NCI-H345 (cell line): ENCODE measurements at regions not wholly inside any gene's neighbourhood (a gene's known extent, or its start where the extent isn't known, plus 50 kb on each side); places are given as distances from the start of the nearest gene placed in this dataset.

Experiments
- DNase-seq: peaks from one replicate; lab custom pipeline; 2025; lab: John Stamatoyannopoulos, UW

DNA sequence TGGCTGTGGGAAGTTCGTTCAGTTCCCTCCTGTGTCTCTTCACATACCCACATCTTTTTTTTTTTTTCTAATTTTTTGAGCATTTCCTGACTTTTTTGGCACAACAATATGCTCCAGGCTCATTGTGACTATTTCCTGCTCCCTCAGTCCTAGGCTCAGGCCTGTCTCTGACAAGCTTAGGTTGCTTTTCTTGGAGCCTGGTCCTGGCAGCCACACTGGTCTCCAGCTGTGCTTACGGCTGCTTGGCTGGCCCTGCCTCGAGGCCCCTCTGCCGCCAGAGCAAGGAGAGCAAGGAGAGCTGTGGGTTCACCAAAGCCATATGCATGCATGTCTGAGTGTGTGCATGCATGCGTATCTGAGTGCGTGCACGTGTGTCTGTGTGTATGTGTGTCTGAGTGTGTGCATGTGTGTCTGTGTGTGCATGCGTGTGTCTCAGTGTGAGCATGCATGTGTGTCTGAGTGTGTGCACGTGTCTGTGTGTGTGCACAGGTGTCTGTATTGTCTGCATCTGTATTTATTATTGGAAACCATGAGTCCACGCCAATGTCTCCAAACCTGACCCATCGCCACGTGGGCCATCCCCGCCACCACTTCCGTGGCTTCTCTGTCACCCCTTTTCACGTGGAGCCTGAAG is 766.1 kb upstream of the SALL3 start:
- DNase-seq = no peak

DNA sequence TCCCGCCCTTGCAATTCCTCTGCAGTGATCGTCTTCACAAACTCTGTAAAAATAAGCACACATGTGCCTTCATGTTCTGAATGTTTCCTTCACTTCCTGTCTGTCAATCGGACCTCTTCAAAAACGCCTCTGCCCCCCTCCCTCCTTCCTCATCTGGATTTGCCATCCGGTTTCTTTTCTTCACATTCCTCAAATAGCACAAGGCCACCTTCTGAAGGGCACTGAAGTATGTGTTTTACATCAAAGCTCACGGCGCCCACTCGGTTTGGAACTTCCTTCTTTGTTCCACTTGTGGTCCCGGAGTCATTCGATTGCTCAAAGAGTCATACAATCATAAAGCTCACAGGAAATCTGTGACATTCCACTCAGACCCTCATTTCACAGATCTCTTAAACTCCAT is 758.1 kb upstream of the SALL3 start:
- DNase-seq = no peak

DNA sequence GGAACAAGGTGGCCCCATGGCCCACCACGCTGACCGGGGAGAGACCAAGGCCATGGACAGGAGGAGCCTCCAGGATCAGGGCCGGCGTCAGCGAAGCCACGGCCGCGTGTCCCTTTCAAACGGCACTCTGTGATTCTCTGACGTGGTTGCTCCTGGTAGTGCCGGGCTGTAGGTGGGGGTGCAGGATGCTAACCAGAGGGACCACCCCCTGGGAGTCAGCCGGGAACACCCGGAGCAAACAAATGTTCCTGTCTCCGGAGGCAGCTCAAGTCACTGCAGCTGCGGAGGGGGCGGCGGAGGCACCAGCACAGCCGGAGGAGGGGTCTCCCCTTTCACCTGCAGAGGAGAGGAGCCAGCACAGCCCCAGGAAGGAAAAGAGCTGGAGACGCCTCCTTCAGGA is 750.6 kb upstream of the SALL3 start:
- no peak for DNase-seq

DNA sequence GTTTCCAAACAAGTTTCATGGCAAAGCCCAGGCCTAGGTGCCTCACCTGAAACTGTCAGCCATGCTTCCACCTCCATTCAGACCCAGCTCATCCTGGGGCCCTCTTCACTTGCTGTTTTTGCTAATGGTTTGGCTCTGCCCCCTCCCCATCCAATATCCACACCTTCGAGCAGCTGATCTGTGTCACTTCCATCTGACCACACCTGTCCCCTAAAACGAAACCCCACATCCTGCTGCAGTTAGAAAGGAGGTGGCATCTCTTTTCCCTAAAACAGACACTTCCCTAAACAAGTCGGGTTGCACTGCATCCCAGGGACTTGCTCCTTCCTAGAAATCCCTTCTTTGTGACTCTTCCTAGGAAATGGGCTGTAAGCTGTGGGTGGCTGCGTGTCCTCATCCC is 748.7 kb upstream of the SALL3 start:
- DNase-seq = no peak

DNA sequence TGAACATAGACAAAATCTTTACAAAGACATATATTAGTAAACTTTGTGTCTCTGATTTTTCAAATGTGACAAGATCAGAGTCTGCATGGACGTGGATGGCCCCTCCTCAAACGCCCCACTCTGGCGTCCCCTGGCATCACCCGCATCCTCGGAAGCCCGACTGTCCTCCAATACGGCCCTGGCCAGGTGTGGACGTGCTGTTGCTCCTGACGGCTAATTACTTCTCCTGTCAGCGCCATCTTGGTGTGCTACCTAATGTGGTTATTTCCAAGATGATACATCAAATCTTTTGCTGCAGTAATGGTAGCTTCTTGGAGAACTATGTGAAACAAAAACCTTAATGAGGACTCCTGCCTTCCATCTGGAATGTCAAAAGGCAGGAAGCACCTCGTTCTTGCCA is 747.4 kb upstream of the SALL3 start:
- no peak for DNase-seq

DNA sequence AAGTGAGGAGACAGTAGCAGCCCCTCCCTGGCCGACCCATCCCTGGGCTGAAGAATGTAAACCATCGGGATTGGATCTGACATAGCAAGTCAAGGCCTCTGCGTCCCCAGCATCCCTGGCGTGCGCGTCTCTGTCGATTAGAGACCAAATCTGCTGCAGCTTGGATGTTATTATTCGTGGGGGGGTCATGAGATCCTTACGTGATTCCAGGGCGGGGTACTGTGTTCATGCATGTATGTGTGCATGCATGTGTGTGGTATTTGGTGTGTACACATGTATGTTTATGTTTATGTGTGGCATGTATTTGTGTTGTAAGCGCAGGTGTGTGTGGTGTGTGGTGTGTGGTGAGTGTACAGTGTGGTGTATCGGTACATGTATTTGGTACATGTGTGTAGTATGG is 741.8 kb upstream of the SALL3 start:
- DNase-seq = no peak

DNA sequence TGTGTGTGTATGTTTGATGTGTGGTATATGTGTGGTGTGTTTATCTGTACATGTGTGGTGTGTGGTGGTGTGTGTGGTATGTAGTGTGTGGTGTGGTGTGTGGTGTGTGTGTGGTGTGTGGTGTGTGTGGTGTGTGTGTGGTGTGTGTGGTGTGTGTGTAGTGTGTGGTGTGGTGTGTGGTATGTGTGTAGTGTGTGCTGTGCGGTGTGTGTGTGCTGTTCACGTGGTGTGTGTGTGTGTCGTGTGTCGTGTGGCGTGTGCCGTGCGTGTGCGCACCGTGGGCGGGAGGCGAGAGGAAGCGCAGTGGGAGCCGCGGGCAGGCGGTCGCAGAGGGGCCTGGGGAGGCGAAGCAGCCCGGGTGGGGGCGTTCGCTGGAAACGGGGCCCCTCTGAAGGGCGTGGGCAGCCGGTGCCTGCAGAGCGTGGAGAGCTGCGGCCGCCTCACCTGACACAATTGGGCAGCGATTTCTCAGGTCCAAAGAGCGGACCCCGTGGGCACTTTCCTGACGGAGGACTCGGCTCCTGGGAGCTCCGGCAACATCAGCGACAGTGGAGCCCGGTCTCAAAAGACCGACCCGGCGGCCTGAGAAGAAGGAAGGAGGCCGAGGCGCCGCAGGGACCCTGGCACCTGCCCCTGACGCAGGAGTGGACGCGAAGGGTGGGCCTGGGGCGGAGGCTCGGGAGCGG is 741.1 kb upstream of the SALL3 start:
- no peak for DNase-seq

DNA sequence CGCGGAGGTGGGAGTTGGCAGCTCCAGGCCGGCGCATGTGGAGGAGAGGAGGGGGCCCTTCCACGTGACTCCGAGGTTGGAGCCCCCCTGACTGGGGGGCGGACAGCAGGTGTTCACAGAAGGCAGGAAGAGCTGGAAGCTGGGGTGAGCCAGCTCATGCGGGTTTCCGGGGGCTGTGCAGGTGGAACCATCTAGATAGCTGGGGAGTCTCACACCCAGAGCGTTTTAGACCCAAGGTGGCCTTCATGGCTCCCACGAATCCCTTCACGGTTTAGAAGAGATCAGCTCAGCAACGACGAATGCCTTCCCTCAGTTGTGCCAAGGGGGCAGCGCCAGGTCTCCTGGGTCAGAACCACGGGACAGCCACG is 740.5 kb upstream of the SALL3 start:
- peak; percentile 15 for DNase-seq

DNA sequence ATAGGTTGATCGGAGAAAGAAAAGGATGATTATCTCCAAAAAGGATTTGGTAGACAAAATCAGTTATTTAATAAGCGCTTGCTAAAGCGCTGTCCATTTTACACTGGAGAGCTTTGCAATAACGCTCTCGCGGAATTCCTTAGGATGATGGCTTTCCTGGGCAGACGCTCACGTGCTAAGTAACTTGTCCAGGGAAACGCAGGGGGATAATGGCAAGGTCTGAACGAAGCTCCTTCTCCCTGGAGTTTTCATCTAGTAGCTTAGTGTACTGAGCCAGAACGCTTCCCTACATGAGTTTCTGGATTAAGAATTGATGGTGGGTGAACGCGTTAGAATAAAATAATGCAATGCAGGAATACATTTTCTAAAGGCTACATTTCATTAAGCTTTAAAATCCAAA is 739.5 kb upstream of the SALL3 start:
- no peak for DNase-seq

DNA sequence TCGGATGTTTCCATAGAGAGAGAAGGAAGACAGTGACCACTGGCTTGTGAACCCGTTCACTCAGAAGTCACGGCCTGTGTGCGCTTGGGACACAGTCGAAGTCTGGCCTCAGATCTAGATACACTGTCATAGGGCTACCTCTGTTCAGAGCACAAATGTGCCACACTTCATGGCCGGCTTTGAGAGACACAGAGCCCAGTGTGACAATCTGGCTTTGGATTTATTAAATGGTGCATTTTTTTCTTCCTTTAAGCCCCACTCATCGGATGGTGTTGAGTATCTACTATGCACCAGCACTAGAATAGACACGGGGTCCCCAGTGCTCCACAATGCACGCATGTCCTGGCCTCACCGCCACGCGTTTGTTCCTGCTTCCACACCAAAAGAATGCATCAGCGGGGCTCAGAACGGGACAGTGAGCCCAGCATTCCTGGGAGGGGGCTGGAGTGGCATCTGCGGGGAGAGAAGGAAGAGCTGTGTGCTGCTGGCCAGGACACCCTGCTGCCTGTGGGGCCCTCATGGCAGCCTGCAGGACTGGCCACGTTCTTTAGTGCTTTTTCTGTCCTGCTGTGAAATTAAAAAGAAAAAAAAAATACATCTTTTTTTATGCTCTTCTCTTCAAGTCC is 738.9 kb upstream of the SALL3 start:
- no peak for DNase-seq

DNA sequence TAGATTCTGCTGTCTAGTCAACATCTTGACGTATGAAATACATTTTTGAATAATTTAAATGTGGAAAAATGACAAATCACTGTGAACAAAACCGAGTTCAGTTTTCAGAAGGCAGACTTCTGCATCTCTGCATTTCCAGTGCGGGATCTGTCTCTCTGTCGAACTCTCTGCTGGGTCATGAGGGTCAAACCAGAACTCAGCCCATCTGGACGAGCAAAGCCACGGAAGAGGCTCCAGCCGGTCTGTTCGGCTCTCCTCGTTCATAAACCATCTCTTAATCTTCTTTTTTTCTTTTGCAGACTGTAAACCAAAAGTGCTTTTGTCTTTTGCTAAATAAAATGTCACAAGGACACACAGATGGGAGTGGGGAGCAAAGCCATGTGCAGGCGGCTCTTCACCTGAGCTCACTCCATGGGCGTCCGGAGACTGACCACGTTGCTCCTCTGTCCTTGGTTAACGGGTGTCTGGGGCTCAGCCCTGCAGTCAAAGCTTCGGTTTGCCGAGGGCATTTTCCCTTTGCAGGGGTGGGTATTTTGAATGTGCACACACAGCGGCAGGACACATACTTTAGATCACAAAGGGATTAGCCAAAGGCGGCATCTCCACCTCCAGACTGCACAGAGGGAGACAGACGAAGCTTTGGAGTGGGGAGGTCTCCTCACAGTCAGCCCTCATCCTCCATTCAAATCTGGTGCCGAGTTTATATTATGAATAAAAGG is 737.9 kb upstream of the SALL3 start:
- peak; percentile 48 for DNase-seq

DNA sequence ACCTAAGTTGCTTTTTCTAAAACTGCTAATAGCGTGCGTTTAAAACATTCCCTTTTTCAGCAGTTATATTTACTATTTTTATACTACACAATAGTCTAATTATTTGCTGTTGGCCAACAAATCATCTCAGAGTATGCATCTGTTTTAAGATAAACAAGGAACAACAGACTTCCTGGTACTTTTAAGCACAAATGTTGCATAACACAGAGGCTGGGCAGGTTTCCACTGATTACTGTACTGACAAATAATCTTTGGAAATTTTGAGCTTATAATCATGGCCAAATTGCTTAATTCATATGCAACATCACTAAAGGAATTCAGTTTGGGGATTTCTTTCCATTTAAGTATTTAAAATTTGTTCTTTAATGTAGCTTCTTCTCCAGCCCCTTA is 737.4 kb upstream of the SALL3 start:
- DNase-seq = no peak

DNA sequence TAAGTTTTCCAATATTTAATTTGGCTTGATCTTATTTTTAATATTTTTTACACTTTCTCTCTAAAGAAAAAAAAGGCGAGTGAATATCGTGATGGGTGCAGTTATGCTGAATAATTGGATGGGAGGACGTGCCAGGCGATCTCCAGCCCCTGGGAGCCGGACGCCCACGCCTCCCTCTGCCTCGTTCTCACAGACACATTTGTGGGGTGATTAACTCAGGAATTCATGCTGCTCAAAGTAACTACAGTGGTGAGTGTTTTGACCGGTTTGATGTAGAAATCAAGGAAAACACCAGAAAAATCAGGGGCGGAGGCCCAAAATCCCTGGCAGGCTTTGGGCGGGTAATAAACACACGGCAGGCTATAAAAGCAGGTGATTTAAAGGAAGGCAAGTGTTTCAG is 736.8 kb upstream of the SALL3 start:
- DNase-seq = no peak

DNA sequence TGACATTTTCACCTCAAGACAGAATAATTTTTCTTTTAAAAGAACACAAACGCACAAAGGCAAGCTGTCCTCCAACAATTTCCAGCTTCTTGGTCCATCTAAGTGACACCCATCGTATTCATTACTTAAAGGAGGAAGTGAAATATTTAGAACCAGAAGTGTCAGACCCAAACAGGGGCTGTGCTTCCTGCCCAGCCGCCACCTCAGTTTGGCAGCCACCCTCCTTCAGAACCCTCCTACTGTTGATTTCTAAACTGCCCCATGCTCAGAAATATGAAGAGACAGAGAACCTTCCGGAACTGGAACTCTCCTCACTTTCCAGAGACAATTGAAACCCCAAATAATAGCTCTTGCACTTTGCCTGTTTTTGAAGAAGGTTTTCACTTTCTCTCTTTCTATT is 734.8 kb upstream of the SALL3 start:
- no peak for DNase-seq

DNA sequence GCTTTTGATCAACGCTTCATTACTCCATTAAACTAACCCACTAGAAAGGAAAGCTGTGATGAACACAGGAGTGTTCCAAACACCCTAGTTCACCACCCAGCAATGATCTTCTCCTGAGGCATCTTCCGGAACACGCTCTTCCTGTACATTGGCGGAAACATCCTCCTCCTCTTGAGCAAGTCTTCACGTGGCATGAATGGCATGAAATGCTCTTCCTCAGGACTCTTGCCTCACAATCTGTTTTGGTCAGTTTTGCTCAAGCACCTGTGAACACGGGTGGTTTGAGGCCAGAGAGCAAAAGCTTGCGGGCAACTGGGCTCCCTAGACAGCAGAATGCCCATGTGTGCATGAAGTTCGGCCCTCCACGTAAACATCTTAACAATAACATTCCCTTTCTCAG is 734.2 kb upstream of the SALL3 start:
- DNase-seq = no peak

DNA sequence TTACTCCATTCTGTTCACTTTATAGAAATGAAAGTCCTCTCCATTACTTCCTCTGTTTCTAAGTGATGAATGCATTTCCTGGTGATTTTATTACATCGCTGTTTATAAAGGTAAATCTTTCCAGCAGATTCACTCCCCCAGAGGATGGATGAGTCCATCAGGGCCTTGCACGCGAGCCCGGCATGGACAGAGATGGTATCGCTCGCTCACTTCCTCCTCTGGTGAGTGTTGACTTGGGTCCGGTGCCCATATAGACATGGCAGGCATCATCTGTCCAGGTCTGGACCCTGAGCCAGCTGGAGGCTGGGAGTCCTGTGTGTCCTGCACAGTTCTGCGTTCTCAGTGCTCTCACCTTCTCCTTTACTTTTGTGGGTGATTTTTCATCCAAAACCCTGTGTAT is 733.6 kb upstream of the SALL3 start:
- DNase-seq = no peak

DNA sequence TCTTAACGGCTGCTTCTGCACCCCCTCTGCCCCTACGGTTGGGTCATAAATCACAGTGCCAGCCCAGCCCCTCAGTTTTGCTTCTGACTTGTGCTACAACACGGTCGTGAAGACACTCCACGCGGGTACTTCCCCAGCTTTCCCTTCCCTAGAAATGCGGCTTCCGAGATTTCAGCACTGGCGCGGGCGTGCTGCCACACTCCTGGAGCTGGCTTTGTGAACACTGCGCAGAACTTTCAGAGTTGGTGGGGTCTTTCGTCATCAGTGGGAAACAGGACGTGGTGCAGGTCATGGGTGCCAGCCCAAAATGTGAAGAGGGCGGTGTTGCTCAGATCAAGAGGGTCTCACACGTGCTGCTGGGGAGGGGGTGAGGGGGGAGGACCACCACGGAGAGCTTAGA is 733.0 kb upstream of the SALL3 start:
- no peak for DNase-seq

DNA sequence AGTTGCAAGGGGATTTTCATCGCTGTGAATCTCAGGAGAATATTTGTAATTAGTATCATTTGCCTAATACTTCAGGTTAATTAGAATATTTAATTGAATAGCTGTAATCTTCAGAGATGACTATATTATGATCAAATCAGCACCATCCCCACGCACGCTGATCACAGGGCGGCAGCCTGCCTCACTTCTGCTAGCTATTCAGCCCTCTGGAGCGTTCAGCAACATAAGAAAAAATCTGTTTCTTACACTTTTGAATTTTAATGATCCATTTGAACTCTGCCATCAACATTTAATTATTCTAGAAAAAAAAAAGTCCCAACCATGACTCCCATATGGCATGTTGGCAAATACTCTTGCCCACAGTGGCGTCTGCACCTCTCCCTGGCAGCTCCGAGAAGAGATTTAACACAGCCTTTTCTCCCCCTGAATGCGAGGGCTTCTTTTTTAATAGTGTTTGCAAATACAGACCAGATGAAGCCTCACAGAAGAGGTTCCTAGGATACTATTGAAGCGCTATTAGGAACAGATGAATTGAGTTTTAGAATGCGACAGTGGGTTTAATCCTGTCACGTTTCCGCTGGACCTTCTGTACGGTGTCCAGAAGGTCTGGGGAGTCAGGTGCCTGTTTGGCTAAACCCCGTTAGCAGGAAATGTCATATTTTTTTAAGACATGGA is 731.9 kb upstream of the SALL3 start:
- DNase-seq = no peak

DNA sequence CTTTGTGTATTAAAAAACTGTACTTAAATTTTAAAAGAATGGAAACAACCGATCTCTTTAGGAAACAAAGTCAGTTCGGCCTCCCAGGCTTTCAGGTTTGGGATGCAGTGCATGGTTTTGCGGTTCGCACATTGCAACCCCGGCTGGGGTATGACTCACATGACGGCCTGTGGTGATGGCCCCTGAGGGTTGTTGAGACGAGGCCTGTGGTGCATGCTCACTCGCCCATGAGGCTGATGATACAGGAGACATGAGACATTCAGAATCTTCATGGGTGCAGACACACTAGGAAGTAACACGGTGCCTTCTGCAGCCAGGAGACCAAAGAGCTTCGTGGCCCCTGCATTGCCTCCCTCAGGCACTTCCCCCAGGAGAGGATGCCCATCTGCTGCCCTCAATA is 724.6 kb upstream of the SALL3 start:
- no peak for DNase-seq

DNA sequence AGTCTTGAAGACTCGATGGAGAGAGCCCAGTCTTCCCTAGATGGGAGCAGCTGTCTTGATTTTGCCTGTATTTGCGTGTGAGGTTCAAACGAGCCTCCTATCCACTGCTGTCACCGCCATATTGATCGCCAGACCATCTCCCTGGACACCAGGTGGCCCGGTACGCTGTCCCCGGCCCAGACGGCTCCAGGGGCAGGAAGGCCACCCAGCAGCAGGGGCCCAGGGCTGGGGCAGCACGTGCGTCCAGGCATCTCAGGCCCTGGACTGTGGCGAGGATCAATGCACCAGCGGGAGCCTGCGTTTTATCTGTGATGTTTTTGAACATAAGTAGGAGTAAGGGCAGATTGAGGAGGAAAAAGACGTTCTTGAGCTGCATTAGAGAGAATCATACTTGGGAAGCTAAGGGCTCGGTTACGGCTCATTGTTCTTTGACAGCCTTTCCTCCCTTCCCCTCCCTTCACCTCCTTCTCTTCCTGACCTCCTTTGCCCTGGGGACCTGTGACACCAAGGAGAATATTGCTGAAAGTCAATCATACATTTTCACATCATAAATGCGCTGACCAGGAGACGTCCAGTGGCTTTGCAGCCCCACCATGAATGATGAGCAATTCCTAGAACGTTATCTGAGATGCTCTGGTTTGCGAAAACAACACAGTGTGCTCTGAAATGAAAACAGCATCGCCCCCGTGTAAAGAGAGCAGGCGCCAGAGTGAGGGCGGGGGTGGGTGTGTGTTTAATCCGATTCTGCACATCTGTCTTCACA is 711.2 kb upstream of the SALL3 start:
- no peak for DNase-seq

DNA sequence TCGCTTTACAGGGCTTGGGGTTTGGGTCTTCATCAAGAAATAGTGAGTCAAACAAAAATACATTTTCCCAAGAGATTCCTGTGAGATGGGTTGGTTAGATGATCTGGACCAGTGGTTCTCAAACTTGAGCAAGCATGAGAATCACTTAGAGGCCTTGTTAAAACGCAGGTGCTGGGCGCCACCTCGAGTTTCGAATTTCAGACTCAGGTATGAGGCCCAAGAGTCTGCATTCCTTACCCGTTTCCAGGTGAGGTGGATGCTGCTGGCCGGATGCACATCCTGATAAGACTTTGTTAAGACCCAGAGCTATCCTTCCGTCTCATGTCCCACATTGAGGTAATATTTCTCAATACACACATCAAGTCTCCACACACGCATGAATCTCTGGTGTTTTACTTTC is 707.8 kb upstream of the SALL3 start:
- no peak for DNase-seq

DNA sequence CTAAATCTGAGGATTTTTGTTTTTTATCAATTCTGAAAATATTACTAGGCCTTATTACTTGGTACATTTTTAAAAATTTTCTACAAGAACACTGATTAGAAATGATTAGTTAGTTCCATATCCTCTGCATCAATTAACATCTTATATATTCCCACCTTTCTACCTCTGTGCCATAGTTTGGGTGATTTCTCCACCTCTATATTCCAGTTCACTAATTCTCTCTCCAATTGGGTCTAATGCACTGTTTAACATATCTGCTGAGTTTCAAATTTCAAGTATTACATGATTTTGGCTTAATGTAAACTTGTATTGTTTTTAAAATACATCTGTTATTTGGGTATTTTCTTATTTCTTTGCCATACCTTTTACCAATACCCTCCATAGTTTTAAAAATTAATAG is 705.7 kb upstream of the SALL3 start:
- no peak for DNase-seq
